CD4-positive, alpha-beta T cell treated with Interleukin-21 for 1 hour (primary cell): ENCODE measurements at regions not wholly inside any gene's neighbourhood (a gene's known extent, or its start where the extent isn't known, plus 50 kb on each side); places are given as distances from the start of the nearest gene placed in this dataset.

Experiments
- DNase-seq: peaks from one replicate; pipeline ENCODE4 v3.0.0-alpha.2; 2020

DNA sequence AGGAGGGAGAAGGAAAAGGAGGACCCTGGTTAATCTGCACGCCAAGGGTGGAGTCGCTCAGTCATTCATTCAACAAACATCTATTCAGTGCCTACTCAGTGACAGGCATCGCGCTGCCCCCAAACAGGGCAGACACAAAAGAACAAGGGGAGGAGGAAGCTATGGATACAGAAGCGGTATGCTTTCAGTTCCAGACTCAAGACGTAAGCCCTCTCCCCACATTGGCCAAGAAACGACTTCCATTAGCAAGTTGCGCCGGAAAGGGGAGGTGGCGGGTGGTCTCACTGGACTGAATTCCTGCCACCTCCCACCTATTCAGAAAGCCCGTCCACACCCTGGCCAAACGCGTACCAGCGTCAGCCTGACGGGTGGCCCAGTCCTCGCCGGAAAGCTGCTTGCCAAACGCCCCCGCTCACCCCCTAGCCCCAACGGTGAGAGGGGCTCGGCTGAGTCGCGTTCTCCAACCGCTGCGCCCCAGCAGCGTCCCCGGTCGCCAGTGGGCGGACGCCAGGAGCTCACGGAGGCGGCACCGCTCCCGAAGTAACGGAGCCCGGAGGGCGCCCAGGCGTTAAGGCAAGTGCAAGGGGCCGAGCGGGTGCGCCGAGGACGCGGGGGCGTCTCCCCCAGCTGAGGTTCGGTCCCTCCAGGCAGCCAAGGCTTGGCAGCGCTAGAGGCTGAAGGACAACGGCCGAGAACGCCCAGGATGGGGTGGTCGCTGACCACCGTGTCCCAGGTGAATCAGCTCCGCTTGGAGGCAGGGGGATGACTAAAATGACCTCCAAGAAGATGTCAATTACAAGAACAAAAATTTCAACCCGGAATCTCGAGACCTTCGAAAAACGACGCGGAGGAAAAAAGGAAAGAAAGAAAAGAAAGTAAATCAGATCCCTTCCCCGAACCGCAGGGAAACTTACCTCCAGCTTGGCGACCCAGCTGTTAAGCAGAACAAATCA lies 470.7 kb downstream of the SOX9 start:
- no peak for DNase-seq

DNA sequence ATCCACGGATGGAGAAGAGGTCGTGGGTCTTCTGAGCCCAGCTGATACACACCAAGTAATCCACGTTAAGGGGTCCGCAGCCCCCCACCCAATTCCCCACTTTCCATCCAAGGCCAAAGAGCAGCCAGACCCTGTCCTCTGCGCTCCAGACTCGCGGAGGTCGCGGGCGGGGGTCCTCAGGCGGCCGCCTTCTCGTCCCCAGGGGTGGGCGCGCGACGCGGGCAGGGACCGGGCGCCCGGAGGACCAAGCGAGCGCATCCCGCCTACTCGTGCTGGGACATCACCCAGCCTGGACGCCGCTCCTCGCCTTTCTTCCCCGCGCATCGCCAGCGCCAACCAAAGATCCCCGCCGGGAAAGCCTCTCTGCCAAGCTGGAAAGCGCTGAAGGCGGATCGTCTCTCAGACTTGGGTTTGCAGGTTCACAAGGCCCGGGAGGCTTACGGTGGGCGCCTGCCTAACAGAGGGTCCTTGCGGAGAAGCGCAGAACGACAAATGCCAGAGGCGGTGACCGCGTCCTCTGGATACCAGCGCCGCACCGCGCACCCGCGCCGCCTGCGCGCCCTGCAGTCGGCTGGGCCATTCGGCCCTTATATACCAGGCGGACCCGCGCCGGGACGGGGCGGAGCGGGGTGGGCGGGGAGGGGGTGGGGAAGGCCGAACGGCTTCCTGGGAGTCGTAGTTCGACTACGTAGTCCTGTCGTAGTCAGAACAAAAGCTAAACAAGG lies 471.6 kb downstream of the SOX9 start:
- peak; percentile 75 for DNase-seq

DNA sequence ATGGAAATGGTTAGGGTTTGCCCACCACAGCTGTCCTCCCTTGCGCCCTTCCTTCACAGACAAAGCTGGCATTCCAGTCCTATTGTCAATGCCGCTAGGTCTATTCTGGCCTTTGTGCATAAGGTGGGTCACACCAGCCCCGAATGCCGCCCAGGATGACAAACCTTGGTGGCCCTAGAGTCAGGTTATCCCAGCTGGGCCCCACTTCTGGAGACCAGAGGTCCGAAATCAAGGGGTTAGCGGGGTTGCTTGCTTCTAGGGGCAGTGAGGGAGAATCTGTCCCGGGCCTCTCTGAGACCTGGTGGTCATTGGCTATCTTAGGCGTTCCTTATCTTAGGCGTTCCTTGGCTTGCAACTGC lies 472.1 kb downstream of the SOX9 start:
- DNase-seq = no peak

DNA sequence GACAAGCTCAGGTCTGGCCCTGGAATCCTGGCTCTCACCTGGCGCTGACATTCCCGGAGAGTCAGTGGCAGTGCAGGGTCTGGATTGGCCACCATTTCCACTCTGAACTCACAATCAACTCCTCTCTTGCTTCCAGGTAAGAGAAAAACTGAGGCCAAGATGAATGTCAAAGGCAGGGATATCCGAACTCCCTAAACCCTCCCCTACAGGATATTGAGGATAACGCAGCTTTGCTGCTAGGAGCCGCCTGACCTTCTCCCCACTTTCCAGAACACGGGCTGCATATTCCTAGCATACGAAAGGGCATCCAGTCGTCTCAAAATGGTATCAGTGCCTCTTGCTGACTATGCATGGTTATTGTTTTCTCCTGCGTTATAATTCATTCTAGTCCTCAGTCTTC lies 473.4 kb downstream of the SOX9 start:
- DNase-seq = no peak
